22Rv1 (cell line): ENCODE measurements at regions not wholly inside any gene's neighbourhood (a gene's known extent, or its start where the extent isn't known, plus 50 kb on each side); places are given as distances from the start of the nearest gene placed in this dataset.

Experiments
- CTCF ChIP-seq: fragments of 450-650 bp; IDR thresholded peaks from 2 replicates; pipeline ENCODE4 v1.5.1; 2017; ENCODE audit warnings: mild to moderate bottlenecking
- ZFX ChIP-seq: fragments of 450-650 bp; IDR thresholded peaks from 2 replicates; pipeline ENCODE4 v1.6.1; 2017; ENCODE audit warnings: antibody characterized with exemption, borderline replicate concordance

- no peak for TF ChIP-seq CTCF
- TF ChIP-seq ZFX = no peak
Measured at GRCh38 chr11:13891911-13892310, 70.6 kb upstream of the SPON1 start.
